Skeletal muscle tissue (tissue), 3 donors: ENCODE measurements at regions not wholly inside any gene's neighbourhood (a gene's known extent, or its start where the extent isn't known, plus 50 kb on each side); places are given as distances from the start of the nearest gene placed in this dataset.

Source experiments
- H3K27ac ChIP-seq: one replicate; pipeline ENCODE4 v1.7.0; 2013; ENCODE audit warnings: mild to moderate bottlenecking, low read depth, low read length, inconsistent platforms
- H3K27me3 ChIP-seq, 3 donors: one replicate each; pipeline ENCODE4 v1.7.0; 2013; ENCODE audit warnings: low read length in 3 of 3; ENCODE audit not compliant: control insufficient read depth in 3 of 3, insufficient read depth in 3 of 3
- H3K36me3 ChIP-seq, 3 donors: one replicate each; pipeline ENCODE4 v1.7.0; 2013; ENCODE audit warnings: low read length in 3 of 3; ENCODE audit not compliant: control insufficient read depth in 3 of 3, insufficient read depth in 3 of 3
- H3K4me1 ChIP-seq, 3 donors: one replicate each; pipeline ENCODE4 v1.7.0; 2013; ENCODE audit warnings: low read length in 3 of 3, mild to moderate bottlenecking in 3 of 3; ENCODE audit not compliant: control insufficient read depth in 3 of 3, insufficient read depth in 3 of 3
- H3K4me3 ChIP-seq, 3 donors: one replicate each; pipeline ENCODE4 v1.7.0; 2013; ENCODE audit warnings: low read length in 3 of 3
- H3K9ac ChIP-seq, 3 donors: one replicate each; pipeline ENCODE4 v1.7.0; 2013; ENCODE audit warnings: low read length in 3 of 3, mild to moderate bottlenecking in 3 of 3, moderate library complexity in 2 of 3, low read depth in 1 of 3
- H3K9me3 ChIP-seq, 3 donors: one replicate each; pipeline ENCODE4 v1.7.0; 2013; ENCODE audit warnings: low read length in 3 of 3; ENCODE audit not compliant: control insufficient read depth in 3 of 3
- donor health status: Osteomylitis.

DNA sequence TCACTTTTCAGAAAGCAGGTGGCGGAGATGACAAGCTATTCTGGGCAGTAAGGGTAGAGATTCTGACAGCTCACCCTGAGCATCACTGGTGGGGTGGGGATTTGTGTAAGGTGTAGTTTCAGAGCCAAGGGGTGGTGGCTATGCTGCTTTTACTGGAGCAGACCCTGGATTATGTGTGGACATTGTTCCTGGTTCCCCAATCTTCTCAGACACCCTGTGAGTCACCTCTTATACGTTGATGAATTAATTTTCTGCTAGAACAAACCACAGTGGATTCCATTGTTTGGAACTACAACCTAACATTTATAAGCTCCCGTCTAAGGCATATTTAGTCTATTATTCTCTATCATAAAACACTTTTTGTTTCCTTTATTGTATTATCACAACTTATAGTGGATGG is 169.5 kb upstream of the COL8A1 start:
- H3K4me1 ChIP-seq: peaks cover 0 to 3% (median 0%) of the 10 kb centered on the region in 3 donors
- H3K27me3 ChIP-seq: no peaks in the 10 kb centered on the region
- H3K9me3 ChIP-seq: no peaks in the 10 kb centered on the region
- H3K9ac ChIP-seq: no peak overlapping the region
- no peak overlapping the region for H3K4me3 ChIP-seq
- H3K27ac ChIP-seq: no peak overlapping the region
- no peaks in the 10 kb centered on the region for H3K36me3 ChIP-seq

DNA sequence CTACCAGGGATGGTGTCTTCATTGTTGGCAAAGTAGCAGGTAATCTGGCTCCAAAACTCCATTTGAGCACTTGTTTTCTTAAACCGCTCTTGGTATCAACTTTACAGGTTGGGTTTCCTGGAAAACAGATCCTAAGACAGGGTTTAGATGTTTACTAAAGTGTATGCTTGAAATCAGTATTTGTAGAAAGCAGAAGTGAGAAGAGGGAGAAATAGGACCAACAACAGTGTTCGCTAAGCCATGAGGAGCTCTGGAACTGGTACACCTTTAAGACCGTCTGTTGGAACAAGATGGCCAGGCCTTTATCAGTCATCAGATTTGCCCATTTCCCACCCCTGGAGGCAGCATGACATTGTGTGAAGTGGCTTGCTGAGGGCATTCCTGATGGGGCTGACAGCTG is 171.0 kb upstream of the COL8A1 start:
- Histone ChIP-seq H3K4me3 (no peak overlapping the region), H3K27me3 (no peaks in the 10 kb centered on the region), H3K36me3 (no peaks in the 10 kb centered on the region), H3K4me1 (no peaks in the 10 kb centered on the region), H3K27ac (no peak overlapping the region), H3K9me3 (no peaks in the 10 kb centered on the region), H3K9ac (no peak overlapping the region)

DNA sequence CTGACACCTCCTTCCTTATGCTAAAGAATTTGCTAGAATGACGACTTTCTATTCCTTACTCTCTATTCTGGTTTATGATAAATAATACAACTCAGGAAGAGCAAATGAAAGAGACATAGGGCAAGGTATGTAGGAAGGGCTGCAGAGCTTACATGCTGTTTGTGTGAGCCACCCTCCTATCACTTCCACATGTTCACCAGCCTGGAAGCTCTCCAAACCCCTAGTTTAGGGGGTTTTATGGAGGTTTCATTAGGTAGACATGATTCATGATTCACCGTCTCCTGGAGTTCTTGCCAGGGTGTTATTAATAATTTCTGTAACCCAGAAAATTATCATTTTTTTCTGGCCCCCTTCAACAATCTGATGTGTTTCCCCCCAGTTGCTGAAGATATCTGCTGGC is 172.1 kb upstream of the COL8A1 start:
- no peaks in the 10 kb centered on the region for H3K4me1 ChIP-seq
- H3K36me3 ChIP-seq: no peaks in the 10 kb centered on the region
- no peak overlapping the region for H3K4me3 ChIP-seq
- no peaks in the 10 kb centered on the region for H3K9me3 ChIP-seq
- H3K9ac ChIP-seq: no peak overlapping the region
- H3K27me3 ChIP-seq: no peaks in the 10 kb centered on the region
- H3K27ac ChIP-seq: no peak overlapping the region

DNA sequence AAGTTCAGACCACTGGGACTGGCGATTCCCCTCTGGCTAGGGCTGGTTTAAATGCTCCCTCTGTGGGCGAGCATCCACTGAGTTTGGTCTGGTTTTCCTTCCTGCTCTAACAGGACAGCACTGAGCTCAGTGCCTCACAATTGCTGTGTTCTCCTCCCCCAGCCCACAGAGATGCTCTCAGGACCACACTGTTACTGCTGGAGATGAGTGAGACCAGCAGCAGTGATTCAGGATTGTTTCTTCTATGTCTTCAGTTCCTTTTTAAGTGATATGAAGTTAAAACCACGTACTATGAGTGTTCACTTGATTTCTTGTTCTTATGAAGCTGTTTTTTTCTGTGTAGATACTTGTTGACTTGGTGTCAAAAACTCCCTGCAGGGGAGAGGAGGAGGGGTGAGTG is 180.4 kb upstream of the COL8A1 start:
- Histone ChIP-seq H3K9me3 (no peaks in the 10 kb centered on the region), H3K9ac (no peak overlapping the region)

DNA sequence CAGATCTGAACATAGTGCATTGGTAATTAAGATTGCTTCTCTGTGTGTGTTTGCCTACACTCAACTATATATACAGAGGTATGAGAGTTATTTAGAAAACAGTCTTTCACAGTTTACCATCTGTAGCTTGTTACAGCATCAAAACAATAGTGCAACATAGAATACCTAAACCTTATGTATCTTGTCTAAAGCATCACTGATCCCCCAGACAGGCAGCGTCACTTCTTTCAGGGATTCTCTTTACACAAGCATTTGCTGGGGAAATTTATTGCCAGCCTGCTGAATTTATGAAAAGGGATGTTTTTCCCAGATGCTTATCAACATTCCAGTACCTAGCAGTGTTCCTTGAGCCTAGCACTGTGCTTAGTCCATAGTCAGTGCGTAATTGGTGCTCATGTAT is 195.8 kb upstream of the COL8A1 start:
- H3K27ac ChIP-seq: no peak overlapping the region
- no peaks in the 10 kb centered on the region for H3K27me3 ChIP-seq
- no peak overlapping the region for H3K9ac ChIP-seq
- H3K4me1 ChIP-seq: no peaks in the 10 kb centered on the region
- no peaks in the 10 kb centered on the region for H3K9me3 ChIP-seq
- no peak overlapping the region for H3K4me3 ChIP-seq
- H3K36me3 ChIP-seq: no peaks in the 10 kb centered on the region

More for the DNA sequence above, 180.4 kb upstream of the COL8A1 start:
- no peak overlapping the region for H3K4me3 ChIP-seq
- no peaks in the 10 kb centered on the region for H3K27me3 ChIP-seq
- no peak overlapping the region for H3K27ac ChIP-seq
- H3K4me1 ChIP-seq: no peaks in the 10 kb centered on the region
- H3K36me3 ChIP-seq: no peaks in the 10 kb centered on the region

DNA sequence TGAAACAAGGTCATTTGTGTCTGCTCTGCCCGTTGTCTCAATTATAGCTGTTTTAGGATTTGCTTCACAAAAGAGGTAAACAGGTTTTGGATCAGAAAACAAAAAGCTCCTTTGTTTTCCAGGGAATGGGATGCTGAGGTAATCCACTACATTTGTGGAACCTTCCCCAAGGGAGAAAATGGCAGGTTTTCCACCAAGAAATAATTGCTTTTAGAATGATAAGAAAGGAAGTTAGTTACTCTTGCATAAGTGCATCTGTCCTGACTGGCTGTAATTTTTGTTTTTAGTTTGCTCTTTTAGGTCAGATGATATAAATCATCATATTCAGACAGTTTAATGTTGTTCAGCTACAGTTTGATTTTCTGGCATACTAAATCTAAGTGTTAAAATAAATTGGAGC is 198.5 kb upstream of the COL8A1 start:
- Histone ChIP-seq H3K9me3 (no peaks in the 10 kb centered on the region), H3K9ac (no peak overlapping the region), H3K27ac (no peak overlapping the region)

DNA sequence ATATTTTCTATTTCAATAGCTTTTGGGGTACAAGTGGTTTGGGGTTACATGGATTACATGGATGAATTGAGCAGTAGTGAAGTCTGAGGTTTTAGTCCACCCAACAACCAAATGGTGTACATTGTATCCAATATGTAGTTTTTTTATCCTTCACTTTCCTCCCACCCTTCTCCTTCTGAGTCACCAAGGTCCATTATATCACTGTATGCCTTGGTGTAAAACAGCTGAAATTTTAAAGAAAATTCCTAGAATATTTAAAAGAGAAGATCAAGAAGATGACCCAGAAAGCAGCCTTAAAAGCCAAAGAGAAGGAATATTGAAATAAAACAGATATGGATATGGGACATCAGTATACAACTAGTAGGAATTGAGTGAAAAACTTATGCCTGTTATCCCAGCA is 204.2 kb upstream of the COL8A1 start:
- H3K9me3 ChIP-seq: no peaks in the 10 kb centered on the region
- H3K4me3 ChIP-seq: no peak overlapping the region
- H3K27ac ChIP-seq: no peak overlapping the region
- no peaks in the 10 kb centered on the region for H3K27me3 ChIP-seq
- no peaks in the 10 kb centered on the region for H3K4me1 ChIP-seq
- H3K36me3 ChIP-seq: no peaks in the 10 kb centered on the region
- no peak overlapping the region for H3K9ac ChIP-seq

More for the DNA sequence above, 198.5 kb upstream of the COL8A1 start:
- H3K27me3 ChIP-seq: no peaks in the 10 kb centered on the region
- no peaks in the 10 kb centered on the region for H3K4me1 ChIP-seq
- no peaks in the 10 kb centered on the region for H3K36me3 ChIP-seq
- H3K4me3 ChIP-seq: no peak overlapping the region

DNA sequence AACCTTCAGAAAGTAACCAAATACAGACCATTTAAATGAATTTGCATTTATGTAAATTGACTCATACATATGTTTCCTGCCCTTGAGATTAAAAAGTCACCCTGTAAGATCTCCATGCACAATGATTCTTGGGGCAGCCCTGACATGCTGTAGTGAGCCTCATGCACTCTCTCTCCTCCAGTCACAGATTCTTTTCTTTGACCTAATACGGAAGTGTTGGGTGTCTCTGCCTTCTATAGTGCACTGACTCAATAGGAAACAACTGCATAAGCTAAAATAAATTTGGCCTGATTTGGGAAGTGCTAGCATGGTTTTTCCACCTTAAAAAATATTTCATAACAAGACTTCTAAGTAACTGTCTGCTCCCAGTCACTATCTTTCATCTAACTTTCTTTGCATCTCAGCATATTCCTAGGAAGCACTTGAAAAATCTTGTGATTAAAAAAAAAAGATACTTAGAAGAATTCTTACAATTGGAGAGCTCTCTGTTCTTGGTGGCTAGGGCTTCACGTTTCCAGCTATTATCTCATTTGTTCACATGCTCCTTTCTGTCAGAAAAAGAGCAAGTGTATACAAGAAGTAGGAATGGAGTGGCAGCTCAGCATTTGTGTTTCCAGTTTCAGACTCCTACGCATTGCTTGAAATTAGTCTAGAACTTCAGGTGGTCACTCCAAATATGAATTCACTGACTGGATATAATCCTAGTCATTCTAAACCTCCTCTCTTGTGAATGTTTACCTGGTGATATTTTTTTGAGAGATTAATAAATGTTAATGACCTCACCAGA is 207.9 kb upstream of the COL8A1 start:
- Histone ChIP-seq H3K27me3 (no peaks in the 10 kb centered on the region), H3K27ac (no peak overlapping the region), H3K9me3 (no peaks in the 10 kb centered on the region), H3K4me3 (no peak overlapping the region), H3K36me3 (no peaks in the 10 kb centered on the region), H3K9ac (no peak overlapping the region), H3K4me1 (no peaks in the 10 kb centered on the region)

DNA sequence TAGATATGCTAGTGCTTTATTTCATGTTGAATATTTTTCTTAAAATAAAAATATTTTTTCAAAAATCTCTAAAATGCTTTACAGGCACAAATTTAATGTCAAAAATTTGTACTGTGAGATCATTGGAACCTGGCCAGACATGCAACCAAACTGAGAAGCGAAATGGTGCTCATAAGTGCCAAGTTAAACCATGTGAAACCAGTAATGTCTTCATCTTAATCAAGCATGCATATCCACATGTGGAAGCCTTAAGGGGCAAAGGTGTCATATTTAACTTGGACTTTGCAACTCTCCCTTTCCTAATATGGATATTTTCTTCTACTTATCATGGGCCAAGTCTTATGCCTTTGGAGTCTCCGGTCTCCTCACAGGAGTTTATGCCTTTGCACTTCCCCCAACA is 208.9 kb upstream of the COL8A1 start:
- Histone ChIP-seq H3K9me3 (no peaks in the 10 kb centered on the region), H3K4me1 (no peaks in the 10 kb centered on the region), H3K4me3 (no peak overlapping the region), H3K9ac (no peak overlapping the region), H3K36me3 (no peaks in the 10 kb centered on the region), H3K27me3 (no peaks in the 10 kb centered on the region), H3K27ac (no peak overlapping the region)

DNA sequence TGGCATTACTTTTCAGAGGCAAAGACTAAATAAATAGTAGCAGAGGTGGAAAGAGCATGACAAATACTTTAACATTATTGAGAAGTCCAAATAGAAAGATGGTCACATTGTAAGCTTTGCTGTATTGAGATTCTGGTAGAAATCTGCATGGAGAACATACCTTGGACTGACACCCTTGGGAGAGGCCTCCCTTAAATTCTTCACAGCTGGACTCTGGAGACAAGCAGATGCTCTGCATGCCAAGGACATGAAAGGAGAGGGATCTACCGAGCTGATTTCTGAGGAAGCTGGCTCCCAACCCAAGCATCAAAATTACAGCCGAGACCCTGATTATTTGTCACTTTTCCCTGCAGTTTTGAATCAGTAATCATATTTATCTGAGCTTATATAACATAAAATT is 212.5 kb upstream of the COL8A1 start:
- H3K27me3 ChIP-seq: no peaks in the 10 kb centered on the region

More for the DNA sequence above, 212.5 kb upstream of the COL8A1 start:
- H3K4me3 ChIP-seq: no peak overlapping the region
- no peak overlapping the region for H3K9ac ChIP-seq
- H3K4me1 ChIP-seq: no peaks in the 10 kb centered on the region
- no peaks in the 10 kb centered on the region for H3K9me3 ChIP-seq
- no peak overlapping the region for H3K27ac ChIP-seq
- H3K36me3 ChIP-seq: no peaks in the 10 kb centered on the region
